H1 (cell line): ENCODE measurements at regions not wholly inside any gene's neighbourhood (a gene's known extent, or its start where the extent isn't known, plus 50 kb on each side); places are given as distances from the start of the nearest gene placed in this dataset.

Source experiments
- CTCF ChIA-PET: fragments of 300-600 bp; sonication (Branson Sonifier 250); formaldehyde crosslinking; loops from one replicate; lab custom pipeline; 2021; ENCODE audit not compliant: partially characterized antibody; lab: Charles Lee
- POLR2A ChIA-PET: fragments of 300-600 bp; sonication (Branson Sonifier 250); formaldehyde crosslinking; loops from one replicate; lab custom pipeline; 2021; ENCODE audit warnings: inconsistent platforms; ENCODE audit not compliant: partially characterized antibody; lab: Charles Lee
- DNase-seq, 2 experiments: peaks; one replicate each; pipeline versions ENCODE4 v3.0.0 to v3.0.0-alpha.2; 2010 to 2022; ENCODE audit warnings: low spot score in 2 of 2, low read depth in 1 of 2, mixed read lengths in 1 of 2
- FAIRE-seq: peaks from 2 replicates; lab custom pipeline; 2011; peaks lifted over from hg19 to GRCh38; lab: Jason Lieb, UNC
- H2AFZ ChIP-seq: 2 replicates; pipeline ENCODE4 v1.8.1; 2012; ENCODE audit warnings: low read length, inconsistent platforms
- H2AK5ac ChIP-seq: 2 replicates; pipeline ENCODE4 v1.6.1; 2013; ENCODE audit warnings: low read depth, low read length
- H2BK120ac ChIP-seq: replicated peaks from 2 replicates; pipeline ENCODE3; 2013; ENCODE audit warnings: low read depth, low read length, inconsistent platforms
- H2BK12ac ChIP-seq: 2 replicates; pipeline ENCODE4 v1.6.1; 2013; ENCODE audit warnings: low read depth, low read length
- H2BK15ac ChIP-seq: 2 replicates; pipeline ENCODE4 v1.6.1; 2013; ENCODE audit warnings: low read length
- H2BK20ac ChIP-seq: 2 replicates; pipeline ENCODE4 v1.6.1; 2013; ENCODE audit warnings: low read length
- H2BK5ac ChIP-seq: 2 replicates; pipeline ENCODE4 v1.6.1; 2013; ENCODE audit warnings: low read depth, low read length
- H3K14ac ChIP-seq: 2 replicates; pipeline ENCODE4 v1.6.1; 2013; ENCODE audit warnings: inconsistent platforms; ENCODE audit not compliant: insufficient read length
- H3K18ac ChIP-seq: 2 replicates; pipeline ENCODE4 v1.6.1; 2013; ENCODE audit warnings: low read length; ENCODE audit errors: extremely low read depth
- H3K23ac ChIP-seq: 2 replicates; pipeline ENCODE4 v1.6.1; 2013; ENCODE audit warnings: inconsistent platforms; ENCODE audit not compliant: insufficient read length
- H3K23me2 ChIP-seq: 2 replicates; pipeline ENCODE4 v1.6.1; 2013; ENCODE audit warnings: low read depth, low read length
- H3K27ac ChIP-seq: 2 replicates; pipeline ENCODE4 v1.6.1; 2011; ENCODE audit warnings: low read depth, low read length, inconsistent platforms
- H3K27me3 ChIP-seq, 4 experiments: replicated peaks in 1 of 4; 1 replicate in 1 of 4; 2 replicates in 3 of 4; pipeline versions ENCODE4 v1.6.1 to v1.8.1; 2011 to 2013; ENCODE audit warnings: low read length in 3 of 4, mild to moderate bottlenecking in 3 of 4, inconsistent platforms in 2 of 4, mixed read lengths in 2 of 4, moderate library complexity in 1 of 4; ENCODE audit not compliant: control insufficient read depth in 3 of 4, insufficient read depth in 3 of 4; ENCODE audit errors: extremely low read depth in 1 of 4
- H3K36me3 ChIP-seq, 4 experiments: 2 replicates each; pipeline versions ENCODE4 v1.6.1 to v1.8.1; 2011 to 2013; ENCODE audit warnings: mild to moderate bottlenecking in 4 of 4, low read length in 3 of 4, moderate library complexity in 2 of 4, control low read depth in 1 of 4, inconsistent platforms in 1 of 4; ENCODE audit not compliant: insufficient read depth in 4 of 4, control insufficient read depth in 2 of 4
- H3K4ac ChIP-seq: replicated peaks from 2 replicates; pipeline ENCODE3; 2013; ENCODE audit warnings: low read length, low read depth, mixed read lengths, inconsistent platforms; ENCODE audit not compliant: insufficient read length
- H3K4me1 ChIP-seq, 4 experiments: replicated peaks in 1 of 4; 1 replicate in 1 of 4; 2 replicates in 3 of 4; pipeline versions ENCODE4 v1.6.1 to v1.8.1; 2011 to 2013; ENCODE audit warnings: low read length in 3 of 4, inconsistent platforms in 2 of 4, mixed read lengths in 1 of 4; ENCODE audit not compliant: insufficient read depth in 4 of 4, control insufficient read depth in 3 of 4
- H3K4me2 ChIP-seq, 2 experiments: 2 replicates each; pipeline versions ENCODE4 v1.6.1 to v1.8.1; 2011 to 2013; ENCODE audit warnings: low read depth in 2 of 2, low read length in 2 of 2, control low read depth in 1 of 2, inconsistent platforms in 1 of 2, mild to moderate bottlenecking in 1 of 2; ENCODE audit not compliant: insufficient read depth in 1 of 2
- H3K4me3 ChIP-seq, 4 experiments: fragments of 200-600, 300-600 bp in 1 of 4; sonication (generic), shearing (Covaris generic), sonication (Bioruptor Twin) in 1 of 4; 2 replicates each; pipeline versions ENCODE4 v1.5.1 to v1.8.1; 2011 to 2016; ENCODE audit warnings: low read length in 4 of 4, low read depth in 3 of 4, control low read depth in 2 of 4, inconsistent platforms in 2 of 4, mild to moderate bottlenecking in 2 of 4, mixed read lengths in 1 of 4, moderate library complexity in 1 of 4; ENCODE audit not compliant: insufficient read depth in 2 of 4; ENCODE audit errors: extremely low read depth in 1 of 4
- H3K56ac ChIP-seq: replicated peaks from 2 replicates; pipeline ENCODE3; 2013; ENCODE audit warnings: low read depth, mild to moderate bottlenecking, mixed read lengths, low read length, inconsistent platforms; ENCODE audit not compliant: insufficient read length
- H3K79me1 ChIP-seq: 2 replicates; pipeline ENCODE4 v1.6.1; 2013; ENCODE audit warnings: low read depth, low read length, control low read depth
- H3K79me2 ChIP-seq, 2 experiments: 2 replicates each; pipeline versions ENCODE4 v1.6.1 to v1.8.1; 2012 to 2013; ENCODE audit warnings: low read length in 2 of 2, mild to moderate bottlenecking in 2 of 2, inconsistent platforms in 1 of 2; ENCODE audit not compliant: insufficient read depth in 2 of 2, control insufficient read depth in 1 of 2
- H3K9ac ChIP-seq, 4 experiments: replicated peaks in 1 of 4; 1 replicate in 1 of 4; 2 replicates in 3 of 4; pipeline versions ENCODE4 v1.6.1 to v1.8.1; 2011 to 2013; ENCODE audit warnings: low read depth in 3 of 4, low read length in 3 of 4, control low read depth in 2 of 4, mild to moderate bottlenecking in 2 of 4, moderate library complexity in 2 of 4, inconsistent platforms in 1 of 4; ENCODE audit errors: extremely low read depth in 1 of 4
- H3K9me3 ChIP-seq, 2 experiments: 2 replicates each; pipeline versions ENCODE4 v1.6.1 to v1.8.1; 2012 to 2013; ENCODE audit warnings: mild to moderate bottlenecking in 2 of 2, moderate library complexity in 2 of 2, control low read depth in 1 of 2, inconsistent platforms in 1 of 2, low read depth in 1 of 2, low read length in 1 of 2, mixed read lengths in 1 of 2; ENCODE audit not compliant: insufficient read depth in 2 of 2
- H4K20me1 ChIP-seq, 2 experiments: replicated peaks in 1 of 2; 2 replicates each; pipeline versions ENCODE3 to v1.8.1; 2011 to 2013; ENCODE audit warnings: inconsistent platforms in 2 of 2, low read length in 2 of 2, mild to moderate bottlenecking in 1 of 2; ENCODE audit not compliant: insufficient read depth in 2 of 2, control insufficient read depth in 1 of 2
- H4K5ac ChIP-seq: 2 replicates; pipeline ENCODE4 v1.6.1; 2013; ENCODE audit warnings: low read length, low read depth, mixed read lengths, inconsistent platforms; ENCODE audit not compliant: insufficient read length
- H4K8ac ChIP-seq: 2 replicates; pipeline ENCODE4 v1.8.0; 2013; ENCODE audit warnings: mild to moderate bottlenecking, moderate library complexity, low read length, inconsistent platforms; ENCODE audit not compliant: insufficient read depth; ENCODE audit errors: extremely low read depth
- H4K91ac ChIP-seq: replicated peaks from 2 replicates; pipeline ENCODE3; 2013; ENCODE audit warnings: low read length, mixed read lengths, inconsistent platforms; ENCODE audit not compliant: insufficient read length
- CREB1 ChIP-seq: IDR thresholded peaks from 2 replicates; pipeline ENCODE4 v1.6.1; 2012; ENCODE audit warnings: inconsistent platforms
- SIRT6 ChIP-seq: IDR thresholded peaks from one replicate; pipeline ENCODE4 v1.7.1; 2012; ENCODE audit warnings: low read length, inconsistent platforms
- SP1 ChIP-seq: IDR thresholded peaks from 2 replicates; pipeline ENCODE4 v1.6.1; 2011; ENCODE audit warnings: low read depth, low read length
- WGBS, 2 experiments: shearing (Covaris generic) in 1 of 2; methylation state at CpG; one replicate each; pipeline versions ENCODE4 v1.1.6 to v1.1.7; 2013 to 2015; ENCODE audit warnings: low lambda C conversion rate in 2 of 2, mixed read lengths in 2 of 2, inconsistent platforms in 1 of 2, low coverage in 1 of 2, missing lambda C conversion rate in 1 of 2; ENCODE audit not compliant: insufficient replicate concordance in 2 of 2, insufficient coverage in 1 of 2, insufficient read length in 1 of 2; ENCODE audit errors: extremely low coverage in 1 of 2, missing lambda C conversion rate in 1 of 2; 5-methylcytosine and 5-hydroxymethylcytosine counted together
- TF ChIP-seq, protein P1 (sequence below): IDR thresholded peaks from 2 replicates; pipeline ENCODE4 v1.6.1; 2011; ENCODE audit warnings: low read depth, mild to moderate bottlenecking, low read length; ENCODE audit not compliant: insufficient read depth

DNA sequence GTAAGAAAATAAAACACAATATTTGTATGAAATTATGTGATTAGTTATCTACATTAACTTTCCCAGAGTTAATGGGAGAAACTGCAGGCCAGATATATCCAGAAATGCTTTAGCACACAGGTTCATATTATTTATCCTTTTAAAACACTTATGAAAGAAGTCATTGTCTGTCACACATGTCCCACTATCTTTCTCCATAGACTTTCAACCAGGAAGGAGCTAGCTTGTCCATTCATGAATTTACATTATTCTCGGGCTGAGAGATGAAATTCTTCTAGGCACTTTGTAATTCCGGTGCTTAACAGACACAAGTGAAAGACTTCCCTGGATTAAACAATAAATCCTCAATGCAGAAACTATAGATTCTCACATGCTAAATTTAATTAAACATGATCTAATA is 1043.2 kb downstream of the CDH9 start:
- Histone ChIP-seq H3K14ac (no peak overlapping the region), H4K91ac (no peak overlapping the region), H3K9me3 (no peaks in the 10 kb centered on the region), H3K27ac (no peak overlapping the region), H2AFZ (no peak overlapping the region), H2AK5ac (no peak overlapping the region), H4K20me1 (no peaks in the 10 kb centered on the region), H4K8ac (no peak overlapping the region), H2BK15ac (no peak overlapping the region), H2BK20ac (no peak overlapping the region), H3K56ac (no peak overlapping the region), H3K4me3 (no peak overlapping the region), H3K79me1 (no peaks in the 10 kb centered on the region), H3K4me1 (no peaks in the 10 kb centered on the region), H3K9ac (no peak overlapping the region), H3K36me3 (no peaks in the 10 kb centered on the region), H3K23me2 (no peaks in the 10 kb centered on the region), H3K18ac (no peak overlapping the region), H4K5ac (no peak overlapping the region), H2BK5ac (no peak overlapping the region), H2BK120ac (no peak overlapping the region), H3K4ac (no peak overlapping the region), H3K27me3 (no peaks in the 10 kb centered on the region), H3K23ac (no peak overlapping the region), H3K79me2 (no peaks in the 10 kb centered on the region), H3K4me2 (no peak overlapping the region), H2BK12ac (no peak overlapping the region)
- FAIRE-seq (no peak), DNase-seq (no peak)
- ChIA-PET CTCF (no interaction called here), POLR2A (no interaction called here)
- WGBS, 2 experiments = 91% methylated on average over 2 of the region's 2 CpGs; no CpG with 5 or more reads in 1 of the 2 experiments
- TF ChIP-seq, protein P1, sequence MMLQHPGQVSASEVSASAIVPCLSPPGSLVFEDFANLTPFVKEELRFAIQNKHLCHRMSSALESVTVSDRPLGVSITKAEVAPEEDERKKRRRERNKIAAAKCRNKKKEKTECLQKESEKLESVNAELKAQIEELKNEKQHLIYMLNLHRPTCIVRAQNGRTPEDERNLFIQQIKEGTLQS = no peak
- TF ChIP-seq SP1 = no peak
- TF ChIP-seq CREB1 = no peak
- TF ChIP-seq SIRT6 = no peak
